ENCODE measurements at regions not wholly inside any gene's neighbourhood (a gene's known extent, or its start where the extent isn't known, plus 50 kb on each side); places are given as distances from the start of the nearest gene placed in this dataset.

- TF ChIP-seq CTCF (IDR thresholded peaks at IDR 0.05; ENCODE audit: low read depth, low read length, missing input control) (no peak), MAX (IDR thresholded peaks at IDR 0.05) (no peak)
Measured at GRCh38 chr6:54056105-54056504, 55.1 kb upstream of the MLIP start.
